ENCODE measurements at regions not wholly inside any gene's neighbourhood (a gene's known extent, or its start where the extent isn't known, plus 50 kb on each side); places are given as distances from the start of the nearest gene placed in this dataset.

DNA sequence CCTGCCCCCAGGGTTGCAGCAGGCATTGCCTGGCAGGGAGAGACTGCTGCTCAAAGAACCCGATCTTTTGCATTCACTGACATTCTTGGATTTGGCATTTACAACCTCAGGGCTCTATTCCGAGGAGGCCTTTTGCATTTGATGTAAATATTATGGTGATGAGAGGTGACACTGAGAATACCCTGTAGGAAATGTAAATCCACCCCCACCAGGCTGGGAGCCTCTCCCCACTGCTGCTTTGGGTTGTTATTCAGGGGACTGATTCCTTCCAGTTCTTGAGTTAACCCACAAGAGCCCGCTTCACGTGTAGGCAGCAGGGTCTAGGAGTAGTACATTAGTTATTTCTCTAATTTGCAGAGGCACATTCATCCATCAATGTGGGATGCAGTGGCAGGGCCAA lies 55.5 kb upstream of the ARAP3 start:
- H3K27me3 ChIP-seq (ENCODE audit: control insufficient read depth in 1 of 2, insufficient read depth in 2 of 2, low read length in 2 of 2), result no peaks in the 10 kb centered on the region
- no peaks in the 10 kb centered on the region for H3K79me2 ChIP-seq (ENCODE audit: insufficient read depth, low read length)
- H3K9me3 ChIP-seq (ENCODE audit: low read length), result no peaks in the 10 kb centered on the region
- no peaks in the 10 kb centered on the region for H3K36me3 ChIP-seq (replicated peaks in 1 of 2; ENCODE audit: control insufficient read depth in 1 of 2, insufficient read depth in 2 of 2, low read length in 2 of 2)
- BruUV-seq (replicated peaks), result no TSS peak
- in situ Hi-C loops (cut with HindIII; ENCODE audit: extremely low pct_ligation_motif_present, low pct_unique_long_range_greater_than_20kb) (no loop called here), intact Hi-C loops (cut with micrococcal nuclease; ENCODE audit: unreplicated experiment) (no loop called here)
- ATAC-seq, result no peak
- no peak for FAIRE-seq
- TF ChIP-seq NAIF1 (CRISPR knock-in tag; IDR thresholded peaks at IDR 0.05; ENCODE audit: borderline replicate concordance), result no peak
- no peak for TF ChIP-seq ADNP (CRISPR knock-in tag; IDR thresholded peaks at IDR 0.05)
- no peak for TF ChIP-seq PRPF4 (IDR thresholded peaks at IDR 0.05; ENCODE audit: low read depth, low read length, poor library complexity, severe bottlenecking)
- no peak overlapping the region for H3K27ac ChIP-seq (ENCODE audit: extremely low read length, insufficient read depth, low read length)
- ChIA-PET CTCF (ENCODE audit: low intra/inter-chr PET ratio, low total read pairs) (no interaction called here), POLR2A (no interaction called here)
- no peaks in the 10 kb centered on the region for H4K20me1 ChIP-seq (ENCODE audit: insufficient read depth, low read length)
- no peak overlapping the region for H2AFZ ChIP-seq (ENCODE audit: low read length)
- WGBS (ENCODE audit: low lambda C conversion rate), result 0% methylated on average over 3 of the region's 4 CpGs
- no peak for DNase-seq (ENCODE audit: low spot score)
- no peak overlapping the region for H3K4me2 ChIP-seq (ENCODE audit: low read depth, low read length)
- H3K4me3 ChIP-seq (replicated peaks in 1 of 3; ENCODE audit: insufficient read depth in 1 of 3, low read depth in 2 of 3, low read length in 3 of 3), result no peak overlapping the region
- no peak overlapping the region for H3K9ac ChIP-seq (ENCODE audit: insufficient read depth, low read depth, low read length)
- no peaks in the 10 kb centered on the region for H3K4me1 ChIP-seq (ENCODE audit: insufficient read depth, low read length)

DNA sequence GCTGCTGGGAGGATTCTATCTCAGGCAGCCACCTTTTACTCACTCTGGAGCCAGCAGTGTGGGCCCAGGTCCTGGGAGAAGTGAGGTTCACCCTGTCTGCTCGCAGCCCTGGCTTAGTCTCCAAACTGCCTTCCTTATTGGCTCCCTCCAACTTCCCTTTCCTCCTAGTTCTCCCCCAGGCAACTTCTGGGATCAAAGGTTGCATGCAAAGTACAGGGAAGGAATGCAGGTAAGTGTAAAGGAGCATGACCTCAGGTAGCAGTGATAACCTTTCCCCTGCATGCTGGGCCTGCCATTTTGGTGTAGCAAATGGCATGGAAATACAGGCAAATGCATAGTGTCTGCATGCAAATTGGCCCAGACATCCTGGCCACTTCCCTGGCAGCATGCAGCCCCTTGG lies 53.8 kb upstream of the ARAP3 start:
- Histone ChIP-seq H3K4me1 (ENCODE audit: insufficient read depth, low read length) (no peaks in the 10 kb centered on the region), H2AFZ (ENCODE audit: low read length) (no peak overlapping the region), H3K9me3 (ENCODE audit: low read length) (no peaks in the 10 kb centered on the region), H3K27me3 (ENCODE audit: control insufficient read depth in 1 of 2, insufficient read depth in 2 of 2, low read length in 2 of 2) (no peaks in the 10 kb centered on the region), H3K27ac (ENCODE audit: extremely low read length, insufficient read depth, low read length) (no peak overlapping the region), H4K20me1 (ENCODE audit: insufficient read depth, low read length) (no peaks in the 10 kb centered on the region), H3K9ac (ENCODE audit: insufficient read depth, low read depth, low read length) (no peak overlapping the region), H3K4me3 (replicated peaks in 1 of 3; ENCODE audit: insufficient read depth in 1 of 3, low read depth in 2 of 3, low read length in 3 of 3) (no peak overlapping the region), H3K79me2 (ENCODE audit: insufficient read depth, low read length) (no peaks in the 10 kb centered on the region), H3K36me3 (replicated peaks in 1 of 2; ENCODE audit: control insufficient read depth in 1 of 2, insufficient read depth in 2 of 2, low read length in 2 of 2) (no peaks in the 10 kb centered on the region), H3K4me2 (ENCODE audit: low read depth, low read length) (no peak overlapping the region)
- CTCF ChIA-PET (ENCODE audit: low intra/inter-chr PET ratio, low total read pairs), result no interaction called here
- POLR2A ChIA-PET, result no interaction called here
- FAIRE-seq, result no peak
- in situ Hi-C loops (cut with HindIII; ENCODE audit: extremely low pct_ligation_motif_present, low pct_unique_long_range_greater_than_20kb), result no loop called here
- no peak for DNase-seq (ENCODE audit: low spot score)
- intact Hi-C loops (cut with micrococcal nuclease; ENCODE audit: unreplicated experiment), result no loop called here
- ATAC-seq, result no peak
- no peak for TF ChIP-seq PAX8 (CRISPR knock-in tag; IDR thresholded peaks at IDR 0.05; ENCODE audit: borderline replicate concordance)
- no peak for TF ChIP-seq KLF11 (CRISPR knock-in tag; IDR thresholded peaks at IDR 0.05)
- no peak for TF ChIP-seq DR1 (CRISPR knock-in tag; IDR thresholded peaks at IDR 0.05)
- TF ChIP-seq ZMYM3 (CRISPR knock-in tag; IDR thresholded peaks at IDR 0.05), result no peak
- no peak for TF ChIP-seq BCL6 (CRISPR knock-in tag; IDR thresholded peaks at IDR 0.05)
- no peak for TF ChIP-seq MTF2 (CRISPR knock-in tag; IDR thresholded peaks at IDR 0.05; ENCODE audit: borderline replicate concordance)
- no peak for TF ChIP-seq ZNF773 (CRISPR knock-in tag; IDR thresholded peaks at IDR 0.05; ENCODE audit: borderline replicate concordance)
- no peak for TF ChIP-seq ZNF782 (CRISPR knock-in tag; IDR thresholded peaks at IDR 0.05; ENCODE audit: borderline replicate concordance)
- TF ChIP-seq SMARCE1 (IDR thresholded peaks at IDR 0.05; ENCODE audit: borderline replicate concordance), result no peak
- TF ChIP-seq, protein P1, sequence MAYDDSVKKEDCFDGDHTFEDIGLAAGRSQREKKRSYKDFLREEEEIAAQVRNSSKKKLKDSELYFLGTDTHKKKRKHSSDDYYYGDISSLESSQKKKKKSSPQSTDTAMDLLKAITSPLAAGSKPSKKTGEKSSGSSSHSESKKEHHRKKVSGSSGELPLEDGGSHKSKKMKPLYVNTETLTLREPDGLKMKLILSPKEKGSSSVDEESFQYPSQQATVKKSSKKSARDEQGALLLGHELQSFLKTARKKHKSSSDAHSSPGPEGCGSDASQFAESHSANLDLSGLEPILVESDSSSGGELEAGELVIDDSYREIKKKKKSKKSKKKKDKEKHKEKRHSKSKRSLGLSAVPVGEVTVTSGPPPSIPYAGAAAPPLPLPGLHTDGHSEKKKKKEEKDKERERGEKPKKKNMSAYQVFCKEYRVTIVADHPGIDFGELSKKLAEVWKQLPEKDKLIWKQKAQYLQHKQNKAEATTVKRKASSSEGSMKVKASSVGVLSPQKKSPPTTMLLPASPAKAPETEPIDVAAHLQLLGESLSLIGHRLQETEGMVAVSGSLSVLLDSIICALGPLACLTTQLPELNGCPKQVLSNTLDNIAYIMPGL (CRISPR knock-in tag; IDR thresholded peaks at IDR 0.05; ENCODE audit: borderline replicate concordance in 1 of 2, low read depth in 1 of 2), result no peak
- no peak for TF ChIP-seq KDM2A (CRISPR knock-in tag; IDR thresholded peaks at IDR 0.05; ENCODE audit: borderline replicate concordance, low read depth)
- BruUV-seq (replicated peaks), result no TSS peak
- WGBS (ENCODE audit: low lambda C conversion rate), result 0% methylated on average over 1 of the region's 1 CpG

Data from HepG2 (cell line).